ENCODE measurements at regions not wholly inside any gene's neighbourhood (a gene's known extent, or its start where the extent isn't known, plus 50 kb on each side); places are given as distances from the start of the nearest gene placed in this dataset.

- ChIA-PET CTCF (no interaction called here), POLR2A (no interaction called here)
Measured at GRCh38 chr10:43871545-43871944, 222.9 kb upstream of the ZNF32 start.

GRCh38 chr10:43870968-43871439 lies 222.3 kb upstream of the ZNF32 start:
- H3K27me3 ChIP-seq (ENCODE audit: control insufficient read depth, insufficient read depth, low read length): peaks cover 4% of the 10 kb centered on the region; the same call in 1 of the 2 replicates
- TF ChIP-seq POLR2AphosphoS5 (IDR thresholded peaks at IDR 0.05; ENCODE audit: low read depth, low read length): no peak
- no peak for TF ChIP-seq REST (IDR thresholded peaks at IDR 0.05; ENCODE audit: insufficient read depth in 1 of 2, low read depth in 2 of 2, low read length in 1 of 2)
- no peak for TF ChIP-seq CTCF (IDR thresholded peaks at IDR 0.05)
- no peak for TF ChIP-seq TCF7L2 (IDR thresholded peaks at IDR 0.05; ENCODE audit: low read depth, low read length)
- no peak for TF ChIP-seq SIN3A (IDR thresholded peaks at IDR 0.05; ENCODE audit: borderline replicate concordance, insufficient read depth, low read depth, low read length)
- H3K36me3 ChIP-seq (ENCODE audit: control insufficient read depth, insufficient read depth, low read length): no peaks in the 10 kb centered on the region
- intact Hi-C loops (cut with micrococcal nuclease; ENCODE audit: unreplicated experiment): no loop called here
- no peak overlapping the region for H3K27ac ChIP-seq (ENCODE audit: low read length)
- ChIA-PET POLR2A (no interaction called here), CTCF (no interaction called here)
- H3K4me3 ChIP-seq (ENCODE audit: low read depth in 2 of 2, low read length in 2 of 2): no peak overlapping the region
- no peak for ATAC-seq
- DNase-seq (ENCODE audit: low read depth, low spot score): no peak
- BruUV-seq (replicated peaks): no TSS peak
- H3K9me3 ChIP-seq (ENCODE audit: control insufficient read depth, insufficient read depth, low read depth, low read length): no peaks in the 10 kb centered on the region
- in situ Hi-C loops (cut with HindIII; ENCODE audit: low pct_unique_long_range_greater_than_20kb, low sequenced_read_pairs): no loop called here
- no peaks in the 10 kb centered on the region for H3K4me1 ChIP-seq (ENCODE audit: control insufficient read depth, insufficient read depth, low read length)

More at GRCh38 chr10:43871545-43871944, 222.9 kb upstream of the ZNF32 start:
- H3K9me3 ChIP-seq (ENCODE audit: control insufficient read depth, insufficient read depth, low read depth, low read length): no peaks in the 10 kb centered on the region
- no peak overlapping the region for H3K4me3 ChIP-seq (ENCODE audit: low read depth in 2 of 2, low read length in 2 of 2)
- intact Hi-C loops (cut with micrococcal nuclease; ENCODE audit: unreplicated experiment): no loop called here
- ATAC-seq (no peak), DNase-seq (ENCODE audit: low read depth, low spot score) (no peak)
- no peaks in the 10 kb centered on the region for H3K4me1 ChIP-seq (ENCODE audit: control insufficient read depth, insufficient read depth, low read length)
- no TSS peak for BruUV-seq (replicated peaks)
- TF ChIP-seq REST (IDR thresholded peaks at IDR 0.05; ENCODE audit: insufficient read depth in 1 of 2, low read depth in 2 of 2, low read length in 1 of 2) (no peak), POLR2AphosphoS5 (IDR thresholded peaks at IDR 0.05; ENCODE audit: low read depth, low read length) (no peak), SIN3A (IDR thresholded peaks at IDR 0.05; ENCODE audit: borderline replicate concordance, insufficient read depth, low read depth, low read length) (no peak), TCF7L2 (IDR thresholded peaks at IDR 0.05; ENCODE audit: low read depth, low read length) (no peak), CTCF (IDR thresholded peaks at IDR 0.05) (no peak)
- in situ Hi-C loops (cut with HindIII; ENCODE audit: low pct_unique_long_range_greater_than_20kb, low sequenced_read_pairs): no loop called here
- no peaks in the 10 kb centered on the region for H3K36me3 ChIP-seq (ENCODE audit: control insufficient read depth, insufficient read depth, low read length)
- H3K27me3 ChIP-seq (ENCODE audit: control insufficient read depth, insufficient read depth, low read length): peaks cover 4% of the 10 kb centered on the region; the same call in 1 of the 2 replicates
- H3K27ac ChIP-seq (ENCODE audit: low read length): no peak overlapping the region
